HCT116 (cell line): ENCODE measurements at regions not wholly inside any gene's neighbourhood (a gene's known extent, or its start where the extent isn't known, plus 50 kb on each side); places are given as distances from the start of the nearest gene placed in this dataset.

Experiments
- ATAC-seq: fragments of 200-7000 bp; cut with Tn5 transposase; 2 replicates; pipeline ENCODE4 v1.9.1; 2020; ENCODE audit warnings: mild to moderate bottlenecking, moderate library complexity
- BruUV-seq: library from RNA; stranded (reverse); fragments of 400-500 nt; replicated peaks from 2 replicates; lab custom pipeline; 2021; lab: Mats Ljungman, UMichigan
- CTCF ChIA-PET: fragments of 300-600 bp; sonication (Branson Sonifier 250); formaldehyde crosslinking; loops from one replicate; lab custom pipeline; 2021; ENCODE audit warnings: antibody characterized with exemption; lab: Charles Lee
- POLR2A ChIA-PET: fragments of 300-600, 350-600 bp; sonication (Branson Sonifier 250); formaldehyde crosslinking; loops from one replicate; lab custom pipeline; 2021; ENCODE audit warnings: antibody characterized with exemption; lab: Charles Lee
- RAD21 ChIA-PET, 2 experiments: fragments of 300-600 bp; sonication (Branson Sonifier 250); formaldehyde crosslinking; loops; one replicate each; lab custom pipeline; 2023; ENCODE audit warnings: low total read pairs in 2 of 2; ENCODE audit not compliant: uncharacterized antibody in 2 of 2, unreplicated experiment in 2 of 2, low non-redundant PET in 1 of 2; lab: Charles Lee
- DNase-seq: peaks from one replicate; pipeline ENCODE4 v3.0.0-alpha.2; 2010; ENCODE audit warnings: low read depth, low spot score
- H2AFZ ChIP-seq: fragments of 200-600 bp; shearing (Covaris generic), sonication (generic); 2 replicates; pipeline ENCODE4 v1.6.1; 2017; ENCODE audit warnings: low read depth, mixed run types, mixed read lengths, antibody characterized with exemption, low read length; ENCODE audit not compliant: poor library complexity, severe bottlenecking
- H3K27ac ChIP-seq: 2 replicates; pipeline ENCODE4 v1.5.1; 2012; ENCODE audit warnings: low read depth, low read length
- H3K27me3 ChIP-seq: fragments of 200-600 bp; sonication (generic); 2 replicates; pipeline ENCODE4 v1.6.1; 2016; ENCODE audit warnings: mixed run types, low read length, mixed read lengths; ENCODE audit not compliant: insufficient read depth
- H3K36me3 ChIP-seq, 2 experiments: fragments of 200-500 bp in 1 of 2; fragments of 200-600 bp in 1 of 2; sonication (Bioruptor generic) in 1 of 2; sonication (generic) in 1 of 2; 2 replicates each; pipeline versions ENCODE4 v1.5.1 to v1.6.1; 2014 to 2016; ENCODE audit warnings: low read length in 2 of 2, inconsistent platforms in 1 of 2, mixed read lengths in 1 of 2, mixed run types in 1 of 2; ENCODE audit not compliant: insufficient read depth in 2 of 2, control insufficient read depth in 1 of 2
- H3K4me1 ChIP-seq, 2 experiments: fragments of 200-600 bp in 1 of 2; sonication (generic) in 1 of 2; 2 replicates each; pipeline versions ENCODE4 v1.5.1 to v1.6.1; 2012 to 2017; ENCODE audit warnings: low read length in 2 of 2, inconsistent platforms in 1 of 2, mild to moderate bottlenecking in 1 of 2, mixed read lengths in 1 of 2, mixed run types in 1 of 2, moderate library complexity in 1 of 2; ENCODE audit not compliant: insufficient read depth in 2 of 2, control insufficient read depth in 1 of 2
- H3K4me2 ChIP-seq: fragments of 200-600 bp; sonication (generic); 2 replicates; pipeline ENCODE4 v1.6.1; 2017; ENCODE audit warnings: mixed run types, low read length, mixed read lengths
- H3K4me3 ChIP-seq, 2 experiments: fragments of 200-600 bp in 1 of 2; sonication (generic) in 1 of 2; replicated peaks in 1 of 2; 2 replicates each; pipeline ENCODE4 v1.5.1; 2011 to 2016; ENCODE audit warnings: low read length in 2 of 2, control low read depth in 1 of 2, low read depth in 1 of 2, mild to moderate bottlenecking in 1 of 2, mixed read lengths in 1 of 2, mixed run types in 1 of 2
- H3K79me2 ChIP-seq: fragments of 200-600 bp; sonication (generic); 2 replicates; pipeline ENCODE4 v1.6.1; 2017; ENCODE audit warnings: mild to moderate bottlenecking, mixed run types, low read length, moderate library complexity, mixed read lengths; ENCODE audit not compliant: insufficient read depth
- H3K9ac ChIP-seq: fragments of 200-600 bp; sonication (generic); 2 replicates; pipeline ENCODE4 v1.6.1; 2016; ENCODE audit warnings: low read length, mixed read lengths
- H3K9me2 ChIP-seq: fragments of 200-600 bp; sonication (generic), shearing (Covaris generic); 2 replicates; pipeline ENCODE4 v1.6.1; 2017; ENCODE audit warnings: mixed run types, mild to moderate bottlenecking, moderate library complexity; ENCODE audit not compliant: insufficient read depth
- H3K9me3 ChIP-seq, 2 experiments: fragments of 200-500 bp in 1 of 2; fragments of 200-600 bp in 1 of 2; sonication (Bioruptor generic) in 1 of 2; sonication (generic) in 1 of 2; 2 replicates each; pipeline ENCODE4 v1.6.1; 2014 to 2017; ENCODE audit warnings: low read length in 2 of 2, mixed read lengths in 2 of 2, inconsistent platforms in 1 of 2, low read depth in 1 of 2, mild to moderate bottlenecking in 1 of 2, mixed run types in 1 of 2, moderate library complexity in 1 of 2; ENCODE audit not compliant: control insufficient read depth in 1 of 2, insufficient read depth in 1 of 2
- H4K20me1 ChIP-seq: fragments of 200-600 bp; sonication (generic), shearing (Covaris generic); 2 replicates; pipeline ENCODE4 v1.6.1; 2017; ENCODE audit warnings: mixed run types, mild to moderate bottlenecking, moderate library complexity; ENCODE audit not compliant: insufficient read depth
- ATF3 ChIP-seq: IDR thresholded peaks from 2 replicates; pipeline ENCODE4 v1.6.1; 2012
- CBX3 ChIP-seq: IDR thresholded peaks from 2 replicates; pipeline ENCODE4 v1.6.1; 2012; ENCODE audit warnings: low read depth
- CEBPB ChIP-seq: IDR thresholded peaks from 2 replicates; pipeline ENCODE4 v1.6.1; 2012; ENCODE audit warnings: low read depth
- CTCF ChIP-seq, 3 experiments: fragments of 200-600 bp in 1 of 3; sonication (generic) in 1 of 3; IDR thresholded peaks in 2 of 3; conservative IDR thresholded peaks in 1 of 3; 2 replicates each; pipeline ENCODE4 v1.5.1; 2012 to 2017; ENCODE audit warnings: low read depth in 2 of 3, low read length in 2 of 3, antibody characterized with exemption in 1 of 3, borderline replicate concordance in 1 of 3, control low read depth in 1 of 3, mild to moderate bottlenecking in 1 of 3, mixed read lengths in 1 of 3, mixed run types in 1 of 3, moderate library complexity in 1 of 3; ENCODE audit not compliant: insufficient read depth in 1 of 3
- EGR1 ChIP-seq: IDR thresholded peaks from 2 replicates; pipeline ENCODE4 v1.6.1; 2012; ENCODE audit warnings: low read depth
- ELF1 ChIP-seq: IDR thresholded peaks from 2 replicates; pipeline ENCODE4 v1.6.1; 2012; ENCODE audit warnings: low read depth, borderline replicate concordance
- EZH2 ChIP-seq: fragments of 200-600 bp; sonication (generic); IDR thresholded peaks from 2 replicates; pipeline ENCODE4 v1.6.1; 2017; ENCODE audit warnings: antibody characterized with exemption, mixed run types
- EZH2phosphoT487 ChIP-seq: fragments of 200-600 bp; IDR thresholded peaks from 2 replicates; pipeline ENCODE4 v1.6.1; 2018; ENCODE audit warnings: antibody characterized with exemption, borderline replicate concordance
- FOSL1 ChIP-seq: IDR thresholded peaks from 2 replicates; pipeline ENCODE4 v1.6.1; 2012; ENCODE audit warnings: low read depth
- JUND ChIP-seq: IDR thresholded peaks from 2 replicates; pipeline ENCODE4 v1.6.1; 2012
- MAX ChIP-seq: IDR thresholded peaks from 2 replicates; pipeline ENCODE4 v1.6.1; 2012
- POLR2A ChIP-seq: IDR thresholded peaks from 2 replicates; pipeline ENCODE4 v1.7.0; 2011; ENCODE audit warnings: borderline replicate concordance; ENCODE audit not compliant: insufficient read depth, insufficient read length; ENCODE audit errors: extremely low read depth
- POLR2AphosphoS5 ChIP-seq: IDR thresholded peaks from 2 replicates; pipeline ENCODE4 v1.6.1; 2011; ENCODE audit warnings: mild to moderate bottlenecking, low read depth, low read length, moderate library complexity
- RAD21 ChIP-seq: IDR thresholded peaks from 2 replicates; pipeline ENCODE4 v1.6.1; 2012; ENCODE audit warnings: low read depth, mild to moderate bottlenecking
- REST ChIP-seq: IDR thresholded peaks from 2 replicates; pipeline ENCODE4 v1.6.1; 2012; ENCODE audit warnings: low read depth
- SIN3A ChIP-seq: IDR thresholded peaks from 2 replicates; pipeline ENCODE4 v1.6.1; 2012; ENCODE audit warnings: low read depth
- SP1 ChIP-seq: IDR thresholded peaks from 2 replicates; pipeline ENCODE4 v1.6.1; 2012; ENCODE audit warnings: low read depth
- SRF ChIP-seq: IDR thresholded peaks from 2 replicates; pipeline ENCODE4 v1.6.1; 2012; ENCODE audit warnings: low read depth
- TCF7L2 ChIP-seq: IDR thresholded peaks from 2 replicates; pipeline ENCODE4 v1.7.0; 2011; ENCODE audit warnings: borderline replicate concordance, inconsistent platforms; ENCODE audit not compliant: insufficient read depth, insufficient read length; ENCODE audit errors: extremely low read depth
- YY1 ChIP-seq: IDR thresholded peaks from 2 replicates; pipeline ENCODE4 v1.6.1; 2011; ENCODE audit warnings: low read length, low read depth, moderate library complexity, mild to moderate bottlenecking; ENCODE audit not compliant: insufficient replicate concordance; ENCODE audit errors: extremely low read depth
- ZFX ChIP-seq: fragments of 450-650 bp; IDR thresholded peaks from 2 replicates; pipeline ENCODE4 v1.6.1; 2017
- ZNF274 ChIP-seq: fragments of 200-500 bp; sonication (Bioruptor generic); IDR thresholded peaks from 2 replicates; pipeline ENCODE4 v1.6.1; 2014; ENCODE audit warnings: mild to moderate bottlenecking, low read depth, low read length, inconsistent platforms
- intact Hi-C: fragments of 100-400 bp; cut with micrococcal nuclease; formaldehyde crosslinking; loops from 2 replicates; pipeline ENCODE4 v1.10.0; 2022

- Histone ChIP-seq H3K4me1 (peaks cover 9 to 50% of the 10 kb centered on the region in 2 experiments), H3K27me3 (no peaks in the 10 kb centered on the region), H4K20me1 (no peaks in the 10 kb centered on the region), H3K27ac (peak overlapping the region; percentile 59), H3K9me2 (no peaks in the 10 kb centered on the region), H3K9me3 (no peaks in the 10 kb centered on the region), H3K79me2 (no peaks in the 10 kb centered on the region), H3K4me2 (peak overlapping the region; percentile 84), H3K4me3 (peak overlapping the region; percentile 40 to 54), H3K36me3 (no peaks in the 10 kb centered on the region), H2AFZ (no peak overlapping the region), H3K9ac (peak overlapping the region; percentile 62)
- ChIA-PET RAD21 (no interaction called here), CTCF (no interaction called here), POLR2A (interaction anchor here (1.0 to 1.4 kb wide), 5 partner anchors 13 to 161 kb away, joined by 3 to 17 read pairs (median 7); no protein-coding TSS in a partner anchor)
- ATAC-seq (peak; percentile 75), DNase-seq (peak; percentile 68)
- BruUV-seq: TSS peak; percentile 97
- intact Hi-C loops: loop anchor here (2.0 kb wide), 1 partner anchor 27 kb away; no protein-coding TSS in a partner anchor
- TF ChIP-seq FOSL1: peak; percentile 26; the same call in 1 of the 2 replicates
- peak; percentile 69 for TF ChIP-seq SP1
- TF ChIP-seq ZNF274: no peak
- no peak for TF ChIP-seq CEBPB
- TF ChIP-seq RAD21: no peak
- TF ChIP-seq MAX: no peak; the same call in 1 of the 2 replicates
- TF ChIP-seq CTCF (IDR thresholded peaks at IDR 0.05 in 2 of 3, conservative IDR thresholded peaks at IDR 0.05 in 1 of 3; ENCODE audit: borderline replicate concordance in 1 of 3, insufficient read depth in 1 of 3, low read depth in 2 of 3, low read length in 2 of 3): no peak
- TF ChIP-seq YY1: no peak
- no peak for TF ChIP-seq EZH2
- 0 out of 2 replicates have a peak, but pooled peaks have one; percentile 24 for TF ChIP-seq SRF
- no peak for TF ChIP-seq EZH2phosphoT487
- TF ChIP-seq POLR2AphosphoS5: peak; percentile 97
- no peak; the same call in 1 of the 2 replicates for TF ChIP-seq ELF1
- peak; percentile 98 for TF ChIP-seq SIN3A
- TF ChIP-seq ZFX: no peak
- TF ChIP-seq JUND: peak; percentile 70
- no peak for TF ChIP-seq TCF7L2
- TF ChIP-seq EGR1: peak; percentile 40; the same call in 1 of the 2 replicates
- TF ChIP-seq CBX3: peak; percentile 9; the same call in 1 of the 2 replicates
- TF ChIP-seq POLR2A: no peak
- TF ChIP-seq REST: no peak
- no peak for TF ChIP-seq ATF3
These were observed 120.9 kb downstream of the PPIAL4G start for GRCh38 chr1:148362216-148362611.
